ENCODE measurements at regions not wholly inside any gene's neighbourhood (a gene's known extent, or its start where the extent isn't known, plus 50 kb on each side); places are given as distances from the start of the nearest gene placed in this dataset.
"Not testable (repeated sequence)": the region's sequence is repeated elsewhere in the genome, so short reads cannot be mapped to it uniquely, and the experiment has no call there.

GRCh38 chr16:6837722-6838121 is 494.9 kb upstream of the RBFOX1 start:
- no peak for DNase-seq

GRCh38 chr16:6836766-6837165 is 495.9 kb upstream of the RBFOX1 start:
- no peak for DNase-seq

GRCh38 chr16:6835941-6836340 is 496.7 kb upstream of the RBFOX1 start:
- no peak for DNase-seq

GRCh38 chr16:6835516-6835915 is 497.1 kb upstream of the RBFOX1 start:
- no peak for DNase-seq

GRCh38 chr16:6828690-6829089 is 504.0 kb upstream of the RBFOX1 start:
- no peak for DNase-seq

- DNase-seq: no peak
These were observed 504.7 kb upstream of the RBFOX1 start for GRCh38 chr16:6827931-6828330.

- no peak for DNase-seq
These were observed 505.4 kb upstream of the RBFOX1 start for GRCh38 chr16:6827267-6827666.

- no peak for DNase-seq
These were observed 510.6 kb upstream of the RBFOX1 start for GRCh38 chr16:6822041-6822440.

- DNase-seq: no peak
These were observed 528.2 kb upstream of the RBFOX1 start for GRCh38 chr16:6804461-6804860.

- no peak for DNase-seq
These were observed 529.5 kb upstream of the RBFOX1 start for GRCh38 chr16:6803176-6803575.

- no peak for DNase-seq
These were observed 535.4 kb upstream of the RBFOX1 start for GRCh38 chr16:6797223-6797622.

GRCh38 chr16:6777624-6778023 is 555.0 kb upstream of the RBFOX1 start:
- DNase-seq: no peak

- DNase-seq: no peak
These were observed 556.9 kb upstream of the RBFOX1 start for GRCh38 chr16:6775712-6776111.

- DNase-seq: no peak
These were observed 560.7 kb upstream of the RBFOX1 start for GRCh38 chr16:6771956-6772355.

- DNase-seq: no peak
These were observed 579.1 kb upstream of the RBFOX1 start for GRCh38 chr16:6753553-6753952.

- no peak for DNase-seq
These were observed 581.5 kb upstream of the RBFOX1 start for GRCh38 chr16:6751191-6751590.

- no peak for DNase-seq
These were observed 582.9 kb upstream of the RBFOX1 start for GRCh38 chr16:6749698-6750097.

- not testable (repeated sequence) for DNase-seq
These were observed 596.3 kb upstream of the RBFOX1 start for GRCh38 chr16:6736302-6736701.

GRCh38 chr16:6735631-6736030 is 597.0 kb upstream of the RBFOX1 start:
- no peak for DNase-seq

GRCh38 chr16:6732166-6732565 is 600.5 kb upstream of the RBFOX1 start:
- DNase-seq: no peak

- no peak for DNase-seq
These were observed 604.3 kb upstream of the RBFOX1 start for GRCh38 chr16:6728381-6728780.

- no peak for DNase-seq
These were observed 606.0 kb upstream of the RBFOX1 start for GRCh38 chr16:6726621-6727020.

- no peak for DNase-seq
These were observed 606.9 kb upstream of the RBFOX1 start for GRCh38 chr16:6725634-6726331.

- DNase-seq: not testable (repeated sequence)
These were observed 607.4 kb upstream of the RBFOX1 start for GRCh38 chr16:6725206-6725605.

GRCh38 chr16:6722786-6723185 is 609.9 kb upstream of the RBFOX1 start:
- no peak for DNase-seq

Data from central memory CD4-positive, alpha-beta T cell (primary cell).